Adrenal gland (tissue), 9 donors: ENCODE measurements at regions not wholly inside any gene's neighbourhood (a gene's known extent, or its start where the extent isn't known, plus 50 kb on each side); places are given as distances from the start of the nearest gene placed in this dataset.

Experiments
- DNase-seq, 7 donors: peaks; one replicate each; pipeline ENCODE4 v3.0.0-alpha.2; 2019 to 2020
- H3K27ac ChIP-seq, 5 donors: fragments of 200-600 bp; sonication (generic) in 4 of 5; 1 replicate in 3 of 5; 2 replicates in 2 of 5; pipeline versions ENCODE4 v1.5.1 to v1.8.0; 2016 to 2020; ENCODE audit warnings: mild to moderate bottlenecking in 1 of 5
- H3K27me3 ChIP-seq: fragments of 200-600 bp; 2 replicates; pipeline ENCODE4 v1.8.0; 2021
- H3K36me3 ChIP-seq, 2 donors: fragments of 200-600 bp; replicated peaks in 1 of 2; 1 replicate in 1 of 2; 2 replicates in 1 of 2; pipeline versions ENCODE4 v1.5.1 to v1.8.0; 2018 to 2022
- H3K4me1 ChIP-seq, 2 donors: fragments of 200-600 bp; replicated peaks in 1 of 2; 1 replicate in 1 of 2; 2 replicates in 1 of 2; pipeline versions ENCODE4 v1.5.1 to v1.8.0; 2018 to 2021
- H3K4me3 ChIP-seq, 4 donors: fragments of 200-600 bp; sonication (generic) in 3 of 4; one replicate each; pipeline ENCODE4 v1.5.1; 2016 to 2018
- H3K9me3 ChIP-seq, 3 donors: fragments of 200-600 bp; sonication (generic) in 1 of 3; replicated peaks in 1 of 3; 1 replicate in 2 of 3; 2 replicates in 1 of 3; pipeline versions ENCODE4 v1.5.1 to v1.8.0; 2016 to 2021
- POLR2A ChIP-seq, 2 donors: fragments of 450-650 bp; IDR thresholded peaks; one replicate each; pipeline ENCODE4 v1.6.1; 2017; ENCODE audit warnings: antibody characterized with exemption in 2 of 2, mild to moderate bottlenecking in 2 of 2, moderate library complexity in 1 of 2
- WGBS, 4 donors: extraction: QIAGEN DNeasy Blood & Tissue Kit in 2 of 4; methylation state at CpG; one replicate each; pipeline versions ENCODE4 v1.1.5 to v1.1.7; 2013 to 2017; 5-methylcytosine and 5-hydroxymethylcytosine counted together
- intact Hi-C, 2 donors: fragments of 100-400 bp; cut with DNase I; formaldehyde crosslinking; loops; one replicate each; pipeline versions ENCODE4 v1.14.1 to v1.15.0; 2022 to 2023
- TF ChIP-seq, protein P1 (sequence below), 6 experiments: fragments of 450-650 bp in 4 of 6; fragments of 200-600 bp in 2 of 6; sonication (generic) in 1 of 6; IDR thresholded peaks; 1 replicate in 5 of 6; 2 replicates in 1 of 6; pipeline versions ENCODE4 v1.5.1 to v1.8.0; 2016 to 2021; ENCODE audit warnings: antibody characterized with exemption in 6 of 6, mild to moderate bottlenecking in 2 of 6, moderate library complexity in 1 of 6
- donor health status: healthy with polysubstance abuse.
- donor health status: Bipolar disorder and iron deficiency.
- donor health status: DM: yes; HTN: yes; CAD: no.
- donor health status: DM: no; HTN: no; CAD: no.
- donor health status: DM: no; HTN: no; CAD: no.

DNA sequence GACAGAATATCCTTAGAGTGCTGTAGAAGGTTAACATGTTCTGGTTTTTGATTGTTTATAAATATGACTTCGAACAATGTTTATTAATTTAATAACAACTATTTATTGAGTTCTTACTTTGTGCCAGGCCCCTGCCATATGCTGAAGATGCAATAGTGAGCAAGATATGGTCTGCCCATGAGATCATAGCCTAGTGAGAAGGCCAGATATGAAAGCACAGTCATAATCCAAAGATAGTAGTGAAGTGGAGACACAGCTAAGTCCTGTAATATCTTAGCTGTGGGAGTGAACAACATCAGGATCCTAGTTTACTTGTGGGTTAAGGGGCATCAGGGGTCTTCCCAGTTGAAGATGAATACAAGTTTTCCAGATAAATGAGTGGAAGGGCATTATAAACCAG lies 189.4 kb upstream of the FBXO33 start:
- DNase-seq: no peak
- intact Hi-C loops: no loop called here

DNA sequence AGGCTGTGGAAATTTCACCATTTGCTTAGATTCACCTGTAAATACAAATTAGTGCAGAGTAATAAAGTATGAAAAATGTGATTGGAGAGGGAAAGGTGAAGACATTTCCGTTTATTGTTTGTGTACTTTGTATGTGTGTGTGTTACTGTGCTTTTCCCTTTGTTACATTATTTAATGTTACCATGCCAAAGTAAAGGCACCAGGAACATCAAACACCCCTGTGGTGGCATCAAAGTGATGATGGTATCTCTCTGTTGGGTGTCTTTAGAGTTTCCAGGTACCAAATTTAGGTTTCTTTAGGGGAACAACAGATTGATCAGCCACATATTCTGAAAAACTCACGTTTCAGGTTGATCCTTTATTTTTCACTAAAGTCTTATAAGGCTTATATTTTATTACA lies 189.0 kb upstream of the FBXO33 start:
- Histone ChIP-seq H3K9me3 (no peaks in the 10 kb centered on the region), H3K27me3 (no peaks in the 10 kb centered on the region), H3K27ac (no peak overlapping the region), H3K36me3 (no peaks in the 10 kb centered on the region), H3K4me1 (no peaks in the 10 kb centered on the region), H3K4me3 (no peak overlapping the region)
- intact Hi-C loops: no loop called here
- DNase-seq: no peak
- TF ChIP-seq POLR2A (IDR thresholded peaks at IDR 0.05): no peak
- TF ChIP-seq, protein P1, sequence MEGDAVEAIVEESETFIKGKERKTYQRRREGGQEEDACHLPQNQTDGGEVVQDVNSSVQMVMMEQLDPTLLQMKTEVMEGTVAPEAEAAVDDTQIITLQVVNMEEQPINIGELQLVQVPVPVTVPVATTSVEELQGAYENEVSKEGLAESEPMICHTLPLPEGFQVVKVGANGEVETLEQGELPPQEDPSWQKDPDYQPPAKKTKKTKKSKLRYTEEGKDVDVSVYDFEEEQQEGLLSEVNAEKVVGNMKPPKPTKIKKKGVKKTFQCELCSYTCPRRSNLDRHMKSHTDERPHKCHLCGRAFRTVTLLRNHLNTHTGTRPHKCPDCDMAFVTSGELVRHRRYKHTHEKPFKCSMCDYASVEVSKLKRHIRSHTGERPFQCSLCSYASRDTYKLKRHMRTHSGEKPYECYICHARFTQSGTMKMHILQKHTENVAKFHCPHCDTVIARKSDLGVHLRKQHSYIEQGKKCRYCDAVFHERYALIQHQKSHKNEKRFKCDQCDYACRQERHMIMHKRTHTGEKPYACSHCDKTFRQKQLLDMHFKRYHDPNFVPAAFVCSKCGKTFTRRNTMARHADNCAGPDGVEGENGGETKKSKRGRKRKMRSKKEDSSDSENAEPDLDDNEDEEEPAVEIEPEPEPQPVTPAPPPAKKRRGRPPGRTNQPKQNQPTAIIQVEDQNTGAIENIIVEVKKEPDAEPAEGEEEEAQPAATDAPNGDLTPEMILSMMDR (IDR thresholded peaks at IDR 0.05): no peak
- 49 to 68% (median 62%) methylated on average over 2 of the region's 2 CpGs for WGBS, 4 donors

More for the DNA sequence above, 189.4 kb upstream of the FBXO33 start:
- no peaks in the 10 kb centered on the region for H3K9me3 ChIP-seq
- 81 to 94% (median 90%) methylated on average over 1 of the region's 1 CpG for WGBS, 4 donors
- H3K27ac ChIP-seq: no peak overlapping the region
- H3K27me3 ChIP-seq: no peaks in the 10 kb centered on the region
- TF ChIP-seq, protein P1 (IDR thresholded peaks at IDR 0.05): no peak
- TF ChIP-seq POLR2A (IDR thresholded peaks at IDR 0.05): no peak
- no peak overlapping the region for H3K4me3 ChIP-seq
- no peaks in the 10 kb centered on the region for H3K4me1 ChIP-seq
- no peaks in the 10 kb centered on the region for H3K36me3 ChIP-seq

DNA sequence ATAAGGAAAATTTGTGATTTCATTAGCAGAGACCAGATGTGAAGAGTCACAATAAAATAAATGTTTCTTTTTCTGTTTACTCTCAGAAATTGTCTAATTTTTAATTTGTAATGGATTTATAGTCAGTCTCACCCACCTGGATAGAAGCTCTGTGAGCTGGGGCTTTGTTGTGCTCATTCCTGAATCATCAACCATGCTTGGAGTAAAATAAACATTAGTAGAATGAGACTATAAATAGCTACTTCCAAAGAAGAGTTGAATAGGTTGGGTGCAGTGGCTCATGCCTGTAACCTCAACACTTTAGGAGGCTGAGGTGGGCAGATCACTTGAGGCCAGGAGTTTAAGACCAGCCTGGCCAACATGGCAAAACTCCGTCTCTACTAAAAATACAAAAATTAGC lies 185.3 kb upstream of the FBXO33 start:
- no peaks in the 10 kb centered on the region for H3K36me3 ChIP-seq
- intact Hi-C loops: no loop called here
- TF ChIP-seq, protein P1 (IDR thresholded peaks at IDR 0.05): no peak
- no peak for TF ChIP-seq POLR2A (IDR thresholded peaks at IDR 0.05)
- no peaks in the 10 kb centered on the region for H3K4me1 ChIP-seq
- no peak overlapping the region for H3K27ac ChIP-seq
- H3K4me3 ChIP-seq: no peak overlapping the region
- DNase-seq: no peak
- WGBS, 4 donors: 63 to 92% (median 88%) methylated on average over 1 of the region's 1 CpG
- H3K9me3 ChIP-seq: no peaks in the 10 kb centered on the region
- H3K27me3 ChIP-seq: no peaks in the 10 kb centered on the region

DNA sequence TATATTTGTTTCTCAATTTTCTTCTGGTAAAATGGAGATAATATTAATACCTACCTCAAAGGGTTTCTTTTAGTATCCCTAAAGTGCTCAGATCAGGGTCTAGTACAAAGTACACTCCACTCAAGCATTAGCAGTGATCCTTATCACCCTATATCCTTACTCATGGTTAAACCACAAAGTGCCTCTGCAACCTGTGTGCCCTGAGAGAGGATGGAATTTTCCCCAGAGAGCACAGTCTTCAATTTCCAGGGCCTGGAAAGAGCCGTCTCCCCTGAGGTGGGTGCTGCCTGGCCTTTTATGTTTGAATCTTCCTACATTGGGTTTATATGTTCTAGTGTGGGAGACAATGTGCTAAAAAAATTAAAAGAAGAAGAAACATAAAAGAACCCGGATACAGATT lies 183.1 kb upstream of the FBXO33 start:
- H3K9me3 ChIP-seq: no peaks in the 10 kb centered on the region
- no peak for TF ChIP-seq POLR2A (IDR thresholded peaks at IDR 0.05)
- TF ChIP-seq, protein P1 (IDR thresholded peaks at IDR 0.05): no peak
- WGBS, 4 donors: 72 to 92% (median 81%) methylated on average over 2 of the region's 2 CpGs
- H3K36me3 ChIP-seq: no peaks in the 10 kb centered on the region
- H3K4me1 ChIP-seq: no peaks in the 10 kb centered on the region
- no peaks in the 10 kb centered on the region for H3K27me3 ChIP-seq
- no peak overlapping the region for H3K4me3 ChIP-seq
- no peak for DNase-seq
- H3K27ac ChIP-seq: no peak overlapping the region
- intact Hi-C loops: no loop called here
